Large intestine (tissue), 3 donors: ENCODE measurements at regions not wholly inside any gene's neighbourhood (a gene's known extent, or its start where the extent isn't known, plus 50 kb on each side); places are given as distances from the start of the nearest gene placed in this dataset.
A peak's percentile ranks its signal among the peaks of the same experiment; 100 is the strongest.

Experiments used
- DNase-seq, 2 donors: peaks; one replicate each; pipeline versions ENCODE4 v3.0.0 to v3.0.0-alpha.2; 2013
- H3K27ac ChIP-seq: one replicate; pipeline ENCODE4 v1.5.1; 2013; ENCODE audit warnings: low read length
- H3K27me3 ChIP-seq: 2 replicates; pipeline ENCODE4 v1.6.1; 2013; ENCODE audit warnings: low read length; ENCODE audit not compliant: control insufficient read depth, insufficient read depth
- H3K36me3 ChIP-seq: 2 replicates; pipeline ENCODE4 v1.6.1; 2013; ENCODE audit warnings: low read length; ENCODE audit not compliant: control insufficient read depth, insufficient read depth
- H3K4me1 ChIP-seq: one replicate; pipeline ENCODE4 v1.6.1; 2013; ENCODE audit warnings: low read length; ENCODE audit not compliant: control insufficient read depth, insufficient read depth
- H3K4me3 ChIP-seq: one replicate; pipeline ENCODE4 v1.5.1; 2013; ENCODE audit warnings: low read length
- H3K9me3 ChIP-seq: one replicate; pipeline ENCODE4 v1.6.1; 2013; ENCODE audit warnings: mild to moderate bottlenecking, low read depth, low read length, moderate library complexity; ENCODE audit not compliant: control insufficient read depth
- WGBS: methylation state at CpG from one replicate; pipeline ENCODE4 v1.1.5; 2013; ENCODE audit warnings: low lambda C conversion rate; ENCODE audit not compliant: insufficient coverage; 5-methylcytosine and 5-hydroxymethylcytosine counted together

GRCh38 chr1:243996223-243996622, 54.9 kb upstream of the ZBTB18 start:
- H3K9me3 ChIP-seq = no peaks in the 10 kb centered on the region
- no peak for DNase-seq

GRCh38 chr1:243991650-243992049, 59.4 kb upstream of the ZBTB18 start:
- Histone ChIP-seq H3K9me3 (no peaks in the 10 kb centered on the region), H3K4me3 (no peak overlapping the region), H3K36me3 (no peaks in the 10 kb centered on the region), H3K4me1 (no peaks in the 10 kb centered on the region), H3K27me3 (no peaks in the 10 kb centered on the region), H3K27ac (no peak overlapping the region)
- WGBS = no CpG with 5 or more reads among the region's 3 CpGs
- no peak for DNase-seq

More at GRCh38 chr1:243996223-243996622, 54.9 kb upstream of the ZBTB18 start:
- Histone ChIP-seq H3K27ac (no peak overlapping the region), H3K36me3 (no peaks in the 10 kb centered on the region), H3K4me3 (no peak overlapping the region), H3K4me1 (no peaks in the 10 kb centered on the region), H3K27me3 (no peaks in the 10 kb centered on the region)

GRCh38 chr1:243984788-243985187, 66.3 kb upstream of the ZBTB18 start:
- Histone ChIP-seq H3K27me3 (peaks cover 2% of the 10 kb centered on the region), H3K4me1 (no peaks in the 10 kb centered on the region), H3K36me3 (no peaks in the 10 kb centered on the region), H3K4me3 (no peak overlapping the region), H3K27ac (no peak overlapping the region), H3K9me3 (no peaks in the 10 kb centered on the region)
- no peak for DNase-seq
- 83% methylated on average over 1 of the region's 10 CpGs for WGBS

GRCh38 chr1:243982447-243983018, 68.5 kb upstream of the ZBTB18 start:
- Histone ChIP-seq H3K9me3 (no peaks in the 10 kb centered on the region), H3K27ac (no peak overlapping the region), H3K27me3 (peaks cover 2% of the 10 kb centered on the region), H3K36me3 (no peaks in the 10 kb centered on the region), H3K4me3 (no peak overlapping the region), H3K4me1 (no peaks in the 10 kb centered on the region)
- DNase-seq = no peak
- 7% methylated on average over 3 of the region's 7 CpGs for WGBS

- no peak for DNase-seq
- no peaks in the 10 kb centered on the region for H3K4me1 ChIP-seq
- no peaks in the 10 kb centered on the region for H3K36me3 ChIP-seq
- peaks cover 2% of the 10 kb centered on the region for H3K27me3 ChIP-seq
- H3K27ac ChIP-seq = no peak overlapping the region
- WGBS = no CpG with 5 or more reads among the region's 3 CpGs
- H3K4me3 ChIP-seq = no peak overlapping the region
- no peaks in the 10 kb centered on the region for H3K9me3 ChIP-seq
Measured at GRCh38 chr1:243980471-243980870, 70.6 kb upstream of the ZBTB18 start.

GRCh38 chr1:243980071-243980470, 71.0 kb upstream of the ZBTB18 start:
- no peak for DNase-seq
- peaks cover 2% of the 10 kb centered on the region for H3K27me3 ChIP-seq
- no peak overlapping the region for H3K4me3 ChIP-seq
- no peak overlapping the region for H3K27ac ChIP-seq
- H3K36me3 ChIP-seq = no peaks in the 10 kb centered on the region
- no peaks in the 10 kb centered on the region for H3K9me3 ChIP-seq
- no peaks in the 10 kb centered on the region for H3K4me1 ChIP-seq

GRCh38 chr1:243979396-243979795, 71.7 kb upstream of the ZBTB18 start:
- Histone ChIP-seq H3K27ac (no peak overlapping the region), H3K27me3 (peaks cover 2% of the 10 kb centered on the region), H3K36me3 (no peaks in the 10 kb centered on the region), H3K4me1 (no peaks in the 10 kb centered on the region), H3K9me3 (no peaks in the 10 kb centered on the region), H3K4me3 (no peak overlapping the region)
- no CpG with 5 or more reads among the region's 18 CpGs for WGBS
- DNase-seq = no peak

GRCh38 chr1:243977094-243977493, 74.0 kb upstream of the ZBTB18 start:
- no peaks in the 10 kb centered on the region for H3K4me1 ChIP-seq
- no peak overlapping the region for H3K4me3 ChIP-seq
- no peaks in the 10 kb centered on the region for H3K27me3 ChIP-seq
- no peaks in the 10 kb centered on the region for H3K36me3 ChIP-seq
- H3K27ac ChIP-seq = no peak overlapping the region
- no peak for DNase-seq
- no peaks in the 10 kb centered on the region for H3K9me3 ChIP-seq
- 100% methylated on average over 3 of the region's 5 CpGs for WGBS

- Histone ChIP-seq H3K27ac (no peak overlapping the region), H3K4me3 (no peak overlapping the region), H3K36me3 (no peaks in the 10 kb centered on the region), H3K4me1 (no peaks in the 10 kb centered on the region), H3K27me3 (no peaks in the 10 kb centered on the region), H3K9me3 (no peaks in the 10 kb centered on the region)
- peak in 1 of 2 donors; percentile 6 for DNase-seq
- 100% methylated on average over 1 of the region's 10 CpGs for WGBS
Measured at GRCh38 chr1:243974451-243975292, 76.4 kb upstream of the ZBTB18 start.

- no peaks in the 10 kb centered on the region for H3K4me1 ChIP-seq
- H3K27ac ChIP-seq = no peak overlapping the region
- H3K27me3 ChIP-seq = peaks cover 3% of the 10 kb centered on the region
- no peak overlapping the region for H3K4me3 ChIP-seq
- H3K9me3 ChIP-seq = no peaks in the 10 kb centered on the region
- no peak for DNase-seq
- no CpG with 5 or more reads among the region's 4 CpGs for WGBS
- H3K36me3 ChIP-seq = no peaks in the 10 kb centered on the region
Measured at GRCh38 chr1:243973169-243973568, 77.9 kb upstream of the ZBTB18 start.

- H3K27ac ChIP-seq = no peak overlapping the region
- peaks cover 3% of the 10 kb centered on the region for H3K27me3 ChIP-seq
- no peaks in the 10 kb centered on the region for H3K36me3 ChIP-seq
- H3K9me3 ChIP-seq = no peaks in the 10 kb centered on the region
- H3K4me1 ChIP-seq = no peaks in the 10 kb centered on the region
- no peak overlapping the region for H3K4me3 ChIP-seq
- no peak for DNase-seq
- WGBS = no CpG with 5 or more reads among the region's 2 CpGs
Measured at GRCh38 chr1:243970077-243970476, 81.0 kb upstream of the ZBTB18 start.
